LNCAP (cell line): ENCODE measurements at regions not wholly inside any gene's neighbourhood (a gene's known extent, or its start where the extent isn't known, plus 50 kb on each side); places are given as distances from the start of the nearest gene placed in this dataset.

ENCODE experiments used
- CTCF ChIP-seq: fragments of 450-650 bp; IDR thresholded peaks from 2 replicates; pipeline ENCODE4 v1.5.1; 2017; ENCODE audit warnings: mild to moderate bottlenecking

DNA sequence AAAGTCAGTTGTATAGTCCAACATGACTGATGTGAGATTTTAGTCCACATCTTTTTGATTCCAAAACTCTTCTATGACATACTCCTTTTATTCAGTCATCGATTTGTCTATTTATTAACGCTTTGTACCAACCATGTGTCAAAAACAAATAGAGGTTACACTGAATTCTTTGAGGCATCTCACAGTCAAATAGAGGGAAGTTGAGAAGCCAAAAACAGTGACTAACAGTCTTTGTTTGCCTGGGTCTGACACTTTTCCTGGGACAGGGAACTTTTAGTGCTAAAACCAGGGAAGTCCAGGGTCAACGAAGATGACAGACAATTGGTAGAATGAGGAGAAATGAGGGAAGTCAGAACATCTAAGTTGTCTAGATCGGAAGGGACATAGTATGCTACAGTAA lies 169.9 kb upstream of the HS3ST1 start:
- TF ChIP-seq CTCF, result no peak

GRCh38 chr4:11597506-11597905 lies 168.8 kb upstream of the HS3ST1 start:
- no peak for TF ChIP-seq CTCF

DNA sequence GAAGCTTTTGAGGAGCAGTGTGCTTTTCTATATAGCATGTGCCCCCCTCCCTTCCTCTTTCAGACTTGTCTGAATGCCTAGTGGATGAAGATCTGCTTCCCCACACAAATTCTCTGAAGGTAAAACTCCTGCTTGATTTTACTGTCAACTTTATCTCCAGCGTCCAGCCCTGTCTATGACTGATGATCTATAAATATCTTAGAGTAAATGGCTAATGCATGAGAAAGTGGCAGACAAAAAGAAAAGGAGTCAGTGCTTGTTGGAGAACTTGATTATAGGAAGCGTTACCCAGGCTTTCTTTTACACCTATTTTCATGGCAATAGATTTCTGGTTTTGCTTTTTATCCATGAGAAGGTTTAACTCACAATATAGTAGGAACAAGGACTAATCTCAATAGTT lies 168.3 kb upstream of the HS3ST1 start:
- TF ChIP-seq CTCF, result no peak

DNA sequence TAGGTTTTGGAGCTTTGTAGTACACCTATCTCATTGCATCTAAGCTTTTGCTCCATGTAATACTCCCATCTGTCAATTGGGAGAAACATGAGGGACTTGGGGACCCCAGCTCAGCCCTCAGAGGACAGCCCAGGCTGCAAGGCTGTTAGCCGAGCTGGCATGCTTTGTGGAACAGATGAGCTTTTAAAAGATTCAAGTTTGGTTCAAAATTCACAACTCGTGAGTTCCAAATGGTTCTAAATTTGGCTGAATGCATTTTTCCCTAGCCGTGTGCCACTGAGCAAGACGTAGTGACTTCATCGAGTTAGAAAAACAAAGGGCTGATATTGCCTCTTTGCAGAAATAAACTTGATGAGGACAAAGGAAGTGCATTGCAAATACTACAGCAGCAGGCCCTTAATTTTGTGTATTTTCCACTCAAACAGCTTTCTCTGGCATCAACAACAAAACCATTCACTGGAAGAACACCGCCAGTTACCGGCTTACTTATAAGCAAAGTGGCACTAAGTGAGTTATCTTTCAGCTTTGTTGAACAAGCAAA lies 165.0 kb upstream of the HS3ST1 start:
- no peak for TF ChIP-seq CTCF

GRCh38 chr4:11592276-11592675 lies 163.6 kb upstream of the HS3ST1 start:
- no peak for TF ChIP-seq CTCF

GRCh38 chr4:11590132-11590531 lies 161.4 kb upstream of the HS3ST1 start:
- TF ChIP-seq CTCF, result no peak

DNA sequence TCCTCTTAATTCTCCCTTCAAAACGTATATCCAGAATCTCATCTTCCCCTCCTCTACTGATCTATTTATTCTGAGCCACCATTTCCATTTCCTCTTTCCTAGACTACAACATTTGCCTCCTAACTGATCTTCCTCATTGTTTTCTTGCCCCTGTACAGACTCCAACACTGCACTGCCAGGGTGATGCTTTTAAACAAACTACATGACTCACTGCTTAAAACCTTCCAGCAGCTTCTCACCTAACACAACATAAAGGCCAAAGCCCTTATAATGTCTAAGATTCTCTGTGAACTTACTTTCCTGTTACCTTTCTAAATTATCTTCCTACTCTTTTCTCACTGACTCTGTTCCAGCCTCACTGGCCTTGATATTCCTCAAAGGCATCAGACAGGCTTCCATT lies 161.0 kb upstream of the HS3ST1 start:
- TF ChIP-seq CTCF, result no peak

- no peak for TF ChIP-seq CTCF
Measured at GRCh38 chr4:11587797-11588196, 159.1 kb upstream of the HS3ST1 start.
